ENCODE measurements at regions not wholly inside any gene's neighbourhood (a gene's known extent, or its start where the extent isn't known, plus 50 kb on each side); places are given as distances from the start of the nearest gene placed in this dataset.
"Not testable (repeated sequence)": the region's sequence is repeated elsewhere in the genome, so short reads cannot be mapped to it uniquely, and the experiment has no call there.

GRCh38 chr10:38252551-38252950, 158.4 kb downstream of the ZNF37A start:
- TF ChIP-seq CTCF (IDR thresholded peaks at IDR 0.05; ENCODE audit: insufficient read depth, low read depth, low read length); EZH2 (IDR thresholded peaks at IDR 0.05; ENCODE audit: insufficient read depth, low read length): not testable (repeated sequence)
